Mesothelial cell of epicardium (in vitro differentiated cells): ENCODE measurements at regions not wholly inside any gene's neighbourhood (a gene's known extent, or its start where the extent isn't known, plus 50 kb on each side); places are given as distances from the start of the nearest gene placed in this dataset.

ENCODE experiments used
- DNase-seq, 2 experiments: peaks; one replicate each; pipeline ENCODE4 v3.0.0; 2021; ENCODE audit warnings: low spot score in 2 of 2; ENCODE audit not compliant: unreplicated experiment in 2 of 2
- H3K27ac Mint-ChIP-seq: 2 replicates; pipeline ENCODE4 v1.8.0; 2021; ENCODE audit warnings: mixed read lengths
- H3K27me3 Mint-ChIP-seq: 2 replicates; pipeline ENCODE4 v1.8.0; 2021; ENCODE audit warnings: low read depth, mixed read lengths
- H3K36me3 Mint-ChIP-seq: 2 replicates; pipeline ENCODE4 v1.8.0; 2021; ENCODE audit warnings: mixed read lengths
- H3K4me1 Mint-ChIP-seq: 2 replicates; pipeline ENCODE4 v1.8.0; 2021; ENCODE audit warnings: mixed read lengths
- H3K4me3 Mint-ChIP-seq: 2 replicates; pipeline ENCODE4 v1.8.0; 2021; ENCODE audit warnings: mild to moderate bottlenecking, moderate library complexity, mixed read lengths
- H3K9me3 Mint-ChIP-seq: 2 replicates; pipeline ENCODE4 v1.8.0; 2021; ENCODE audit warnings: mixed read lengths
- CTCF ChIP-seq: fragments of 200-600 bp; sonication (generic); IDR thresholded peaks from one replicate; pipeline ENCODE4 v1.5.0; 2021; ENCODE audit warnings: antibody characterized with exemption; ENCODE audit not compliant: unreplicated experiment

GRCh38 chr2:16615687-16616615 lies 49.7 kb downstream of the CYRIA start:
- Mint-ChIP-seq H3K4me1 (peaks cover 16% of the 10 kb centered on the region), H3K27ac (no peak overlapping the region), H3K27me3 (peaks cover 5% of the 10 kb centered on the region), H3K9me3 (no peaks in the 10 kb centered on the region), H3K36me3 (no peaks in the 10 kb centered on the region), H3K4me3 (no peak overlapping the region)
- no peak for TF ChIP-seq CTCF
- no peak for DNase-seq

- Mint-ChIP-seq H3K4me3 (no peak overlapping the region), H3K27ac (no peak overlapping the region), H3K9me3 (no peaks in the 10 kb centered on the region), H3K4me1 (peaks cover 12% of the 10 kb centered on the region), H3K27me3 (peaks cover 5% of the 10 kb centered on the region), H3K36me3 (no peaks in the 10 kb centered on the region)
- no peak for TF ChIP-seq CTCF
- no peak for DNase-seq
Measured at GRCh38 chr2:16615246-16615645, 50.4 kb downstream of the CYRIA start.

DNA sequence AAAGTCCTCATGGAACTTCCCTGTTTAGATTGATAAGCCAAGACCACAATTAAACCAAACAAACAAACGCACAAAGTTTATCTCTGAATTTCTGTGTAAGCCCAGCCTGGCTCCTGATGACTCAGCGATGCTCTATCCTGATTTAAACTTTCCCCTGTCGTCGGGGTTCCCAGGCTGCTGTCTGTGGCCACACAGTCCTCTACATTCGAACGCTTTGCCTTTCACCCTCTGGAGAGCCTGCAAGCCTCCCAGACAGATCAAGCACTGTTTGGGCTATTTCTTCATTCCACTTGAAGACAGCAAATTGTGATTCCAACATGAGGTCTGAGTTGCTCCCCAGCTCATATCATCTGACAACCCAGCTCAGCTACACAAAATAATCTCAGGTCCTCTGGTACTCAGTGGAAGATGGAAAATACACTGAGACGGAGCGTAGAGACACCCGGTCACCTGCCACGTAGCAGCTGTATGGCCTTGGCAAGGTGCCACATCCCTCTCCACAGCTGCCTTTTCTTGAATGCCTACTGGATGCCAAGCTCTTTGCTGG lies 51.2 kb downstream of the CYRIA start:
- no peak for DNase-seq
- Mint-ChIP-seq H3K27me3 (peaks cover 5% of the 10 kb centered on the region), H3K27ac (no peak overlapping the region), H3K36me3 (no peaks in the 10 kb centered on the region), H3K9me3 (no peaks in the 10 kb centered on the region), H3K4me1 (peaks cover 12% of the 10 kb centered on the region), H3K4me3 (no peak overlapping the region)
- no peak for TF ChIP-seq CTCF

DNA sequence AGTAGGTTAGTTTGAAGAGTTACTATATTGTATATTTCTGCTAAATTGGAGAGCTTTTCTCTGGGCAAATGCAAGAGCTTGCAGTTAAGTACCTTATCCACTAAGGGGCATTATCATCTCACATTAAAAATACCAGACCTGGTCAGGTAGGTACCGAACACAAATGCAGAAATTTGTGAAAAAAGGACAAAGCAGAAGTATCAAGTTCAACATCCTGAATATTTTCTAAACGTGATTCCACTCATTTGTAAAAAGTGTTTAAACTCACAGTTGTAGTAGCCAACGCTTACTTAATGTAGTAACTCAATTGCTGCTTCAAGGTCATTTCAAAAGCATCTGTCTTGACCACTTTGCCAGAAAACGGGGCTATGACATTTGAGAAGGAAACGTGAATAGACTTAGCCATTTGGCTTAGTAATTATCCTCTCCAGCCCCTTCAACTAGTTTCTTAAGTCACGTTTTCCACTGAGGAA lies 52.1 kb downstream of the CYRIA start:
- DNase-seq = no peak

GRCh38 chr2:16612490-16612889 lies 53.1 kb downstream of the CYRIA start:
- H3K27ac Mint-ChIP-seq = no peak overlapping the region
- TF ChIP-seq CTCF = no peak
- H3K4me1 Mint-ChIP-seq = peaks cover 23% of the 10 kb centered on the region
- H3K4me3 Mint-ChIP-seq = no peak overlapping the region
- no peaks in the 10 kb centered on the region for H3K9me3 Mint-ChIP-seq
- peaks cover 5% of the 10 kb centered on the region for H3K27me3 Mint-ChIP-seq
- no peak for DNase-seq
- no peaks in the 10 kb centered on the region for H3K36me3 Mint-ChIP-seq

More for the DNA sequence above, 52.1 kb downstream of the CYRIA start:
- Mint-ChIP-seq H3K4me1 (peaks cover 16% of the 10 kb centered on the region), H3K4me3 (no peak overlapping the region), H3K27ac (no peak overlapping the region), H3K27me3 (peaks cover 5% of the 10 kb centered on the region), H3K9me3 (no peaks in the 10 kb centered on the region), H3K36me3 (no peaks in the 10 kb centered on the region)
- TF ChIP-seq CTCF = peak; percentile 57
